H1 (cell line): ENCODE measurements at regions not wholly inside any gene's neighbourhood (a gene's known extent, or its start where the extent isn't known, plus 50 kb on each side); places are given as distances from the start of the nearest gene placed in this dataset.

Experiments used
- ASH2L ChIP-seq: fragments of 200-600, 300-600 bp; sonication (generic); IDR thresholded peaks from one replicate; pipeline ENCODE4 v1.7.1; 2017; ENCODE audit warnings: low read length
- CTBP2 ChIP-seq: IDR thresholded peaks from 2 replicates; pipeline ENCODE4 v1.7.0; 2011; ENCODE audit warnings: borderline replicate concordance, mild to moderate bottlenecking, moderate library complexity, mixed read lengths, low read length; ENCODE audit not compliant: insufficient read depth, insufficient read length
- KDM1A ChIP-seq: fragments of 200-600, 300-600 bp; sonication (generic); IDR thresholded peaks from 2 replicates; pipeline ENCODE4 v1.7.1; 2016; ENCODE audit warnings: mild to moderate bottlenecking, low read length, borderline replicate concordance
- KDM5A ChIP-seq: fragments of 200-600 bp; IDR thresholded peaks from 2 replicates; pipeline ENCODE4 v1.7.1; 2012; ENCODE audit warnings: mild to moderate bottlenecking, low read length, inconsistent platforms, mixed read lengths
- POLR2AphosphoS5 ChIP-seq: IDR thresholded peaks from 2 replicates; pipeline ENCODE4 v1.6.1; 2011; ENCODE audit warnings: low read depth, low read length
- RFX5 ChIP-seq: IDR thresholded peaks from 2 replicates; pipeline ENCODE4 v1.6.1; 2011; ENCODE audit warnings: low read depth, low read length, improper control_type of control experiment, borderline replicate concordance
- TBP ChIP-seq: IDR thresholded peaks from 2 replicates; pipeline ENCODE4 v1.6.1; 2011; ENCODE audit warnings: low read depth, low read length, improper control_type of control experiment
- TCF12 ChIP-seq: IDR thresholded peaks from 2 replicates; pipeline ENCODE4 v1.6.1; 2011; ENCODE audit warnings: low read depth, mild to moderate bottlenecking, low read length
- ZNF274 ChIP-seq: IDR thresholded peaks from 2 replicates; pipeline ENCODE4 v1.7.0; 2012; ENCODE audit warnings: low read length, borderline replicate concordance; ENCODE audit errors: extremely low read depth

DNA sequence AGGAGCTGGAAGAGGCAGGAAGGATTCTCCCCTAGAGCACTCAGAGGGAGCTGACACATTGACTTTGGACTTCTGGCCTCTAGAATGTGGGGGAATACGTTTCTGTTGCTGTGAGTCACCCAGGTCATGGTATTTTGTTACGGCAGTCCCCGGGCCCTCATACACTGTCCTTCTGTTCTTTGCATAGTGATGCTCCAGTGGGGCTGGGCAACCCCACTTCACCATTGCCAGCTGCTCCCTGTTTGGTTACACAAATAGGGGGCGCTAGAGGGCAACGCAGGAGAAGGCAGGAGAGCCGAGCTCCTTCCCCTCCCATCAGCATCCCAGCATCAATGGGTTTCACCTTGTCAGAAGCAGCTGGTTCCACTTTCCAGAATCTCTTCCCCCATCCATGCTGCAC lies 257.7 kb upstream of the FOXF1 start (continued):
- no peak for TF ChIP-seq POLR2AphosphoS5
- no peak for TF ChIP-seq ZNF274
- no peak for TF ChIP-seq TCF12
- TF ChIP-seq RFX5, result no peak
- no peak for TF ChIP-seq ASH2L
- TF ChIP-seq KDM1A, result no peak; the same call in 1 of the 2 replicates
- TF ChIP-seq CTBP2, result no peak
- no peak for TF ChIP-seq TBP
- no peak for TF ChIP-seq KDM5A
